Neural progenitor cell (in vitro differentiated cells): ENCODE measurements at regions not wholly inside any gene's neighbourhood (a gene's known extent, or its start where the extent isn't known, plus 50 kb on each side); places are given as distances from the start of the nearest gene placed in this dataset.

Experiments used
- CTCF ChIP-seq: fragments of 200-600 bp; sonication (generic); IDR thresholded peaks from 2 replicates; pipeline ENCODE4 v1.5.1; 2017; ENCODE audit warnings: antibody characterized with exemption, mild to moderate bottlenecking
- EZH2 ChIP-seq: fragments of 200-600 bp; sonication (generic); IDR thresholded peaks from 2 replicates; pipeline ENCODE4 v1.6.1; 2017; ENCODE audit warnings: antibody characterized with exemption, mild to moderate bottlenecking, moderate library complexity

GRCh38 chr10:36711361-36711760 lies 414.0 kb upstream of the ANKRD30A start:
- TF ChIP-seq EZH2, result no peak
- TF ChIP-seq CTCF, result no peak
